HCT116 (cell line): ENCODE measurements at regions not wholly inside any gene's neighbourhood (a gene's known extent, or its start where the extent isn't known, plus 50 kb on each side); places are given as distances from the start of the nearest gene placed in this dataset.

Experiments
- ATAC-seq: fragments of 200-7000 bp; cut with Tn5 transposase; 2 replicates; pipeline ENCODE4 v1.9.1; 2020; ENCODE audit warnings: mild to moderate bottlenecking, moderate library complexity
- BruUV-seq: library from RNA; stranded (reverse); fragments of 400-500 nt; replicated peaks from 2 replicates; lab custom pipeline; 2021; lab: Mats Ljungman, UMichigan
- CTCF ChIA-PET: fragments of 300-600 bp; sonication (Branson Sonifier 250); formaldehyde crosslinking; loops from one replicate; lab custom pipeline; 2021; ENCODE audit warnings: antibody characterized with exemption; lab: Charles Lee
- POLR2A ChIA-PET: fragments of 300-600, 350-600 bp; sonication (Branson Sonifier 250); formaldehyde crosslinking; loops from one replicate; lab custom pipeline; 2021; ENCODE audit warnings: antibody characterized with exemption; lab: Charles Lee
- RAD21 ChIA-PET, 2 experiments: fragments of 300-600 bp; sonication (Branson Sonifier 250); formaldehyde crosslinking; loops; one replicate each; lab custom pipeline; 2023; ENCODE audit warnings: low total read pairs in 2 of 2; ENCODE audit not compliant: uncharacterized antibody in 2 of 2, unreplicated experiment in 2 of 2, low non-redundant PET in 1 of 2; lab: Charles Lee
- DNase-seq: peaks from one replicate; pipeline ENCODE4 v3.0.0-alpha.2; 2010; ENCODE audit warnings: low read depth, low spot score
- H2AFZ ChIP-seq: fragments of 200-600 bp; shearing (Covaris generic), sonication (generic); 2 replicates; pipeline ENCODE4 v1.6.1; 2017; ENCODE audit warnings: low read depth, mixed run types, mixed read lengths, antibody characterized with exemption, low read length; ENCODE audit not compliant: poor library complexity, severe bottlenecking
- H3K27ac ChIP-seq: 2 replicates; pipeline ENCODE4 v1.5.1; 2012; ENCODE audit warnings: low read depth, low read length
- H3K27me3 ChIP-seq: fragments of 200-600 bp; sonication (generic); 2 replicates; pipeline ENCODE4 v1.6.1; 2016; ENCODE audit warnings: mixed run types, low read length, mixed read lengths; ENCODE audit not compliant: insufficient read depth
- H3K36me3 ChIP-seq, 2 experiments: fragments of 200-500 bp in 1 of 2; fragments of 200-600 bp in 1 of 2; sonication (Bioruptor generic) in 1 of 2; sonication (generic) in 1 of 2; 2 replicates each; pipeline versions ENCODE4 v1.5.1 to v1.6.1; 2014 to 2016; ENCODE audit warnings: low read length in 2 of 2, inconsistent platforms in 1 of 2, mixed read lengths in 1 of 2, mixed run types in 1 of 2; ENCODE audit not compliant: insufficient read depth in 2 of 2, control insufficient read depth in 1 of 2
- H3K4me1 ChIP-seq, 2 experiments: fragments of 200-600 bp in 1 of 2; sonication (generic) in 1 of 2; 2 replicates each; pipeline versions ENCODE4 v1.5.1 to v1.6.1; 2012 to 2017; ENCODE audit warnings: low read length in 2 of 2, inconsistent platforms in 1 of 2, mild to moderate bottlenecking in 1 of 2, mixed read lengths in 1 of 2, mixed run types in 1 of 2, moderate library complexity in 1 of 2; ENCODE audit not compliant: insufficient read depth in 2 of 2, control insufficient read depth in 1 of 2
- H3K4me2 ChIP-seq: fragments of 200-600 bp; sonication (generic); 2 replicates; pipeline ENCODE4 v1.6.1; 2017; ENCODE audit warnings: mixed run types, low read length, mixed read lengths
- H3K4me3 ChIP-seq, 2 experiments: fragments of 200-600 bp in 1 of 2; sonication (generic) in 1 of 2; replicated peaks in 1 of 2; 2 replicates each; pipeline ENCODE4 v1.5.1; 2011 to 2016; ENCODE audit warnings: low read length in 2 of 2, control low read depth in 1 of 2, low read depth in 1 of 2, mild to moderate bottlenecking in 1 of 2, mixed read lengths in 1 of 2, mixed run types in 1 of 2
- H3K79me2 ChIP-seq: fragments of 200-600 bp; sonication (generic); 2 replicates; pipeline ENCODE4 v1.6.1; 2017; ENCODE audit warnings: mild to moderate bottlenecking, mixed run types, low read length, moderate library complexity, mixed read lengths; ENCODE audit not compliant: insufficient read depth
- H3K9ac ChIP-seq: fragments of 200-600 bp; sonication (generic); 2 replicates; pipeline ENCODE4 v1.6.1; 2016; ENCODE audit warnings: low read length, mixed read lengths
- H3K9me2 ChIP-seq: fragments of 200-600 bp; sonication (generic), shearing (Covaris generic); 2 replicates; pipeline ENCODE4 v1.6.1; 2017; ENCODE audit warnings: mixed run types, mild to moderate bottlenecking, moderate library complexity; ENCODE audit not compliant: insufficient read depth
- H3K9me3 ChIP-seq, 2 experiments: fragments of 200-500 bp in 1 of 2; fragments of 200-600 bp in 1 of 2; sonication (Bioruptor generic) in 1 of 2; sonication (generic) in 1 of 2; 2 replicates each; pipeline ENCODE4 v1.6.1; 2014 to 2017; ENCODE audit warnings: low read length in 2 of 2, mixed read lengths in 2 of 2, inconsistent platforms in 1 of 2, low read depth in 1 of 2, mild to moderate bottlenecking in 1 of 2, mixed run types in 1 of 2, moderate library complexity in 1 of 2; ENCODE audit not compliant: control insufficient read depth in 1 of 2, insufficient read depth in 1 of 2
- H4K20me1 ChIP-seq: fragments of 200-600 bp; sonication (generic), shearing (Covaris generic); 2 replicates; pipeline ENCODE4 v1.6.1; 2017; ENCODE audit warnings: mixed run types, mild to moderate bottlenecking, moderate library complexity; ENCODE audit not compliant: insufficient read depth
- CBX3 ChIP-seq: IDR thresholded peaks from 2 replicates; pipeline ENCODE4 v1.6.1; 2012; ENCODE audit warnings: low read depth
- CEBPB ChIP-seq: IDR thresholded peaks from 2 replicates; pipeline ENCODE4 v1.6.1; 2012; ENCODE audit warnings: low read depth
- CTCF ChIP-seq, 3 experiments: fragments of 200-600 bp in 1 of 3; sonication (generic) in 1 of 3; IDR thresholded peaks in 2 of 3; conservative IDR thresholded peaks in 1 of 3; 2 replicates each; pipeline ENCODE4 v1.5.1; 2012 to 2017; ENCODE audit warnings: low read depth in 2 of 3, low read length in 2 of 3, antibody characterized with exemption in 1 of 3, borderline replicate concordance in 1 of 3, control low read depth in 1 of 3, mild to moderate bottlenecking in 1 of 3, mixed read lengths in 1 of 3, mixed run types in 1 of 3, moderate library complexity in 1 of 3; ENCODE audit not compliant: insufficient read depth in 1 of 3
- ELF1 ChIP-seq: IDR thresholded peaks from 2 replicates; pipeline ENCODE4 v1.6.1; 2012; ENCODE audit warnings: low read depth, borderline replicate concordance
- EZH2 ChIP-seq: fragments of 200-600 bp; sonication (generic); IDR thresholded peaks from 2 replicates; pipeline ENCODE4 v1.6.1; 2017; ENCODE audit warnings: antibody characterized with exemption, mixed run types
- EZH2phosphoT487 ChIP-seq: fragments of 200-600 bp; IDR thresholded peaks from 2 replicates; pipeline ENCODE4 v1.6.1; 2018; ENCODE audit warnings: antibody characterized with exemption, borderline replicate concordance
- FOSL1 ChIP-seq: IDR thresholded peaks from 2 replicates; pipeline ENCODE4 v1.6.1; 2012; ENCODE audit warnings: low read depth
- JUND ChIP-seq: IDR thresholded peaks from 2 replicates; pipeline ENCODE4 v1.6.1; 2012
- POLR2A ChIP-seq: IDR thresholded peaks from 2 replicates; pipeline ENCODE4 v1.7.0; 2011; ENCODE audit warnings: borderline replicate concordance; ENCODE audit not compliant: insufficient read depth, insufficient read length; ENCODE audit errors: extremely low read depth
- POLR2AphosphoS5 ChIP-seq: IDR thresholded peaks from 2 replicates; pipeline ENCODE4 v1.6.1; 2011; ENCODE audit warnings: mild to moderate bottlenecking, low read depth, low read length, moderate library complexity
- RAD21 ChIP-seq: IDR thresholded peaks from 2 replicates; pipeline ENCODE4 v1.6.1; 2012; ENCODE audit warnings: low read depth, mild to moderate bottlenecking
- SIN3A ChIP-seq: IDR thresholded peaks from 2 replicates; pipeline ENCODE4 v1.6.1; 2012; ENCODE audit warnings: low read depth
- SP1 ChIP-seq: IDR thresholded peaks from 2 replicates; pipeline ENCODE4 v1.6.1; 2012; ENCODE audit warnings: low read depth
- SRF ChIP-seq: IDR thresholded peaks from 2 replicates; pipeline ENCODE4 v1.6.1; 2012; ENCODE audit warnings: low read depth
- TCF7L2 ChIP-seq: IDR thresholded peaks from 2 replicates; pipeline ENCODE4 v1.7.0; 2011; ENCODE audit warnings: borderline replicate concordance, inconsistent platforms; ENCODE audit not compliant: insufficient read depth, insufficient read length; ENCODE audit errors: extremely low read depth
- ZFX ChIP-seq: fragments of 450-650 bp; IDR thresholded peaks from 2 replicates; pipeline ENCODE4 v1.6.1; 2017
- intact Hi-C: fragments of 100-400 bp; cut with micrococcal nuclease; formaldehyde crosslinking; loops from 2 replicates; pipeline ENCODE4 v1.10.0; 2022
- TF ChIP-seq, protein P1 (sequence below): IDR thresholded peaks from 2 replicates; pipeline ENCODE4 v1.6.1; 2012
- TF ChIP-seq, protein P2 (sequence below): IDR thresholded peaks from 2 replicates; pipeline ENCODE4 v1.6.1; 2012
- TF ChIP-seq, protein P3 (sequence below): IDR thresholded peaks from 2 replicates; pipeline ENCODE4 v1.6.1; 2012; ENCODE audit warnings: low read depth

- intact Hi-C loops, result no loop called here
- no TSS peak for BruUV-seq
- no peaks in the 10 kb centered on the region for H3K9me2 ChIP-seq
- peaks cover 11 to 32% of the 10 kb centered on the region in 2 experiments for H3K4me1 ChIP-seq
- no peak for TF ChIP-seq POLR2AphosphoS5
- no peak for TF ChIP-seq POLR2A
- TF ChIP-seq FOSL1, result no peak
- TF ChIP-seq, protein P1, sequence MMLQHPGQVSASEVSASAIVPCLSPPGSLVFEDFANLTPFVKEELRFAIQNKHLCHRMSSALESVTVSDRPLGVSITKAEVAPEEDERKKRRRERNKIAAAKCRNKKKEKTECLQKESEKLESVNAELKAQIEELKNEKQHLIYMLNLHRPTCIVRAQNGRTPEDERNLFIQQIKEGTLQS, result no peak
- TF ChIP-seq, protein P2, sequence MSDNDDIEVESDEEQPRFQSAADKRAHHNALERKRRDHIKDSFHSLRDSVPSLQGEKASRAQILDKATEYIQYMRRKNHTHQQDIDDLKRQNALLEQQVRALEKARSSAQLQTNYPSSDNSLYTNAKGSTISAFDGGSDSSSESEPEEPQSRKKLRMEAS, result no peak
- TF ChIP-seq TCF7L2, result no peak
- no peak for TF ChIP-seq SRF
- TF ChIP-seq ZFX, result no peak
- no peak for TF ChIP-seq CBX3
- TF ChIP-seq SIN3A, result no peak
- no peak for TF ChIP-seq JUND
- no peak for TF ChIP-seq EZH2
- TF ChIP-seq, protein P3, sequence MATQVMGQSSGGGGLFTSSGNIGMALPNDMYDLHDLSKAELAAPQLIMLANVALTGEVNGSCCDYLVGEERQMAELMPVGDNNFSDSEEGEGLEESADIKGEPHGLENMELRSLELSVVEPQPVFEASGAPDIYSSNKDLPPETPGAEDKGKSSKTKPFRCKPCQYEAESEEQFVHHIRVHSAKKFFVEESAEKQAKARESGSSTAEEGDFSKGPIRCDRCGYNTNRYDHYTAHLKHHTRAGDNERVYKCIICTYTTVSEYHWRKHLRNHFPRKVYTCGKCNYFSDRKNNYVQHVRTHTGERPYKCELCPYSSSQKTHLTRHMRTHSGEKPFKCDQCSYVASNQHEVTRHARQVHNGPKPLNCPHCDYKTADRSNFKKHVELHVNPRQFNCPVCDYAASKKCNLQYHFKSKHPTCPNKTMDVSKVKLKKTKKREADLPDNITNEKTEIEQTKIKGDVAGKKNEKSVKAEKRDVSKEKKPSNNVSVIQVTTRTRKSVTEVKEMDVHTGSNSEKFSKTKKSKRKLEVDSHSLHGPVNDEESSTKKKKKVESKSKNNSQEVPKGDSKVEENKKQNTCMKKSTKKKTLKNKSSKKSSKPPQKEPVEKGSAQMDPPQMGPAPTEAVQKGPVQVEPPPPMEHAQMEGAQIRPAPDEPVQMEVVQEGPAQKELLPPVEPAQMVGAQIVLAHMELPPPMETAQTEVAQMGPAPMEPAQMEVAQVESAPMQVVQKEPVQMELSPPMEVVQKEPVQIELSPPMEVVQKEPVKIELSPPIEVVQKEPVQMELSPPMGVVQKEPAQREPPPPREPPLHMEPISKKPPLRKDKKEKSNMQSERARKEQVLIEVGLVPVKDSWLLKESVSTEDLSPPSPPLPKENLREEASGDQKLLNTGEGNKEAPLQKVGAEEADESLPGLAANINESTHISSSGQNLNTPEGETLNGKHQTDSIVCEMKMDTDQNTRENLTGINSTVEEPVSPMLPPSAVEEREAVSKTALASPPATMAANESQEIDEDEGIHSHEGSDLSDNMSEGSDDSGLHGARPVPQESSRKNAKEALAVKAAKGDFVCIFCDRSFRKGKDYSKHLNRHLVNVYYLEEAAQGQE, result no peak
- no peak for TF ChIP-seq RAD21
- TF ChIP-seq EZH2phosphoT487, result no peak
- no peak for TF ChIP-seq CTCF (IDR thresholded peaks at IDR 0.05 in 2 of 3, conservative IDR thresholded peaks at IDR 0.05 in 1 of 3; ENCODE audit: borderline replicate concordance in 1 of 3, insufficient read depth in 1 of 3, low read depth in 2 of 3, low read length in 2 of 3)
- no peak for TF ChIP-seq CEBPB
- no peak for TF ChIP-seq SP1
- no peak for TF ChIP-seq ELF1
- TF ChIP-seq, all 23 proteins: peak for 0
- Histone ChIP-seq H3K9me3 (no peaks in the 10 kb centered on the region), H3K4me2 (no peak overlapping the region), H3K9ac (no peak overlapping the region), H3K27ac (no peak overlapping the region), H4K20me1 (no peaks in the 10 kb centered on the region), H3K79me2 (no peaks in the 10 kb centered on the region), H3K4me3 (no peak overlapping the region), H2AFZ (no peak overlapping the region), H3K36me3 (no peaks in the 10 kb centered on the region), H3K27me3 (no peaks in the 10 kb centered on the region)
- CTCF ChIA-PET, result no interaction called here
- POLR2A ChIA-PET, result no interaction called here
- RAD21 ChIA-PET, result no interaction called here
- no peak for DNase-seq
- no peak for ATAC-seq
Measured at GRCh38 chr17:31593806-31594205, 202.3 kb downstream of the RAB11FIP4 start.
